ENCODE measurements at regions not wholly inside any gene's neighbourhood (a gene's known extent, or its start where the extent isn't known, plus 50 kb on each side); places are given as distances from the start of the nearest gene placed in this dataset.

DNA sequence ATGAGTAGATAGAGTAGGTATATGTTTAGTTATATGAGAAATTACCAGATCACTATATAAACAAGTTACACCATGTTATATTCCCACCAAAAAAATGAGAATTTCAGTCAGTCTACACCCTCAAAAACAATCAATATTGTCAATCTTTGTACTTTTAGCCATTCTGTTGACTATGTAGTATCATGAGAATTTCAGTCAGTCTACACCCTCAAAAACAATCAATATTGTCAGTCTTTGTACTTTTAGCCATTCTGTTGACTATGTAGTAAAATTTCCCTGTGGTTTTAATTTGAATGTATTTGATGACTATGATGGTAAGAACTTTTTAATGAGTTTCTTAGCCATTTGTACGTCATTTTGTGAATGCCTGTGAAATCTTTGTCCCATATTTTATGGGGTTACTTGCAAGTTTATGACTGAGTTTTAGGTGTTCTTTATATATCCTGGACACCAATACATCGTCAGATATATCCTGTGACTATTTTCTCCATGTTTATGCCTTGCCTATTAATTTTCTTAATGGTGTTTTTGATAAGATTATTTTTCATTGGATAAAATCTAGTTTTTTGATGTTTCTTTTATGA is 528.4 kb upstream of the SPHKAP start:
- TF ChIP-seq, protein P1, sequence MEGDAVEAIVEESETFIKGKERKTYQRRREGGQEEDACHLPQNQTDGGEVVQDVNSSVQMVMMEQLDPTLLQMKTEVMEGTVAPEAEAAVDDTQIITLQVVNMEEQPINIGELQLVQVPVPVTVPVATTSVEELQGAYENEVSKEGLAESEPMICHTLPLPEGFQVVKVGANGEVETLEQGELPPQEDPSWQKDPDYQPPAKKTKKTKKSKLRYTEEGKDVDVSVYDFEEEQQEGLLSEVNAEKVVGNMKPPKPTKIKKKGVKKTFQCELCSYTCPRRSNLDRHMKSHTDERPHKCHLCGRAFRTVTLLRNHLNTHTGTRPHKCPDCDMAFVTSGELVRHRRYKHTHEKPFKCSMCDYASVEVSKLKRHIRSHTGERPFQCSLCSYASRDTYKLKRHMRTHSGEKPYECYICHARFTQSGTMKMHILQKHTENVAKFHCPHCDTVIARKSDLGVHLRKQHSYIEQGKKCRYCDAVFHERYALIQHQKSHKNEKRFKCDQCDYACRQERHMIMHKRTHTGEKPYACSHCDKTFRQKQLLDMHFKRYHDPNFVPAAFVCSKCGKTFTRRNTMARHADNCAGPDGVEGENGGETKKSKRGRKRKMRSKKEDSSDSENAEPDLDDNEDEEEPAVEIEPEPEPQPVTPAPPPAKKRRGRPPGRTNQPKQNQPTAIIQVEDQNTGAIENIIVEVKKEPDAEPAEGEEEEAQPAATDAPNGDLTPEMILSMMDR (IDR thresholded peaks at IDR 0.05), result no peak
- TF ChIP-seq POLR2A (IDR thresholded peaks at IDR 0.05), result no peak

Data from right lobe of liver (tissue), 4 donors.